HFF-Myc (cell line): ENCODE measurements at regions not wholly inside any gene's neighbourhood (a gene's known extent, or its start where the extent isn't known, plus 50 kb on each side); places are given as distances from the start of the nearest gene placed in this dataset.

Experiments
- DNase-seq: peaks from one replicate; pipeline ENCODE4 v3.0.0-alpha.2; 2011; ENCODE audit warnings: low read depth; ENCODE audit errors: extremely low read depth
- H3K4me3 ChIP-seq: replicated peaks from 2 replicates; pipeline ENCODE4 v1.5.1; 2011; ENCODE audit warnings: low read depth, mild to moderate bottlenecking, control low read depth, low read length
- CTCF ChIP-seq: IDR thresholded peaks from 2 replicates; pipeline ENCODE4 v1.5.1; 2012; ENCODE audit warnings: mild to moderate bottlenecking, low read depth, low read length, control low read depth; ENCODE audit errors: missing control alignments

- H3K4me3 ChIP-seq, result no peak overlapping the region
- TF ChIP-seq CTCF, result no peak
- DNase-seq, result no peak
Observed at GRCh38 chr11:112498701-112499100, 238.0 kb upstream of the PLET1 start.

GRCh38 chr11:112499153-112499880 lies 238.7 kb upstream of the PLET1 start:
- no peak for DNase-seq
- TF ChIP-seq CTCF, result no peak
- no peak overlapping the region for H3K4me3 ChIP-seq

DNA sequence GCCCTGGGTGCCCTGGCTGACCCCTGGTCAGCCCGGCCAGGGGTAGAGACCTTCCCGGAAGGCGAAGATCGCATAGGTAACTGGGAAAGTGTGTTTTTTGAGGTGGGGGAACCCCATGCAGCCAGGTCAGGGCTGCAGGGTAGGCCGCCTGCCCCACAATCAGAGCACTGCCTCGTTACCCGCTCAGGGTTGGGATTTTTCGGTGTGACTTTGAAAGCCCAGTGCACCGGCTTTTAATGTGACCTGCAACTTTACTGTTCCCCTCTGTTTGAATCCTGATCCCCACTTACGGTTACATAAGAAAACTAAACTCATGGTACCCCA lies 239.2 kb upstream of the PLET1 start:
- TF ChIP-seq CTCF, result no peak
- DNase-seq, result no peak

GRCh38 chr11:112503410-112503809 lies 242.8 kb upstream of the PLET1 start:
- no peak for TF ChIP-seq CTCF
- DNase-seq, result no peak
- H3K4me3 ChIP-seq, result no peak overlapping the region

More for the DNA sequence above, 239.2 kb upstream of the PLET1 start:
- no peak overlapping the region for H3K4me3 ChIP-seq

- DNase-seq, result no peak
- no peak overlapping the region for H3K4me3 ChIP-seq
- no peak for TF ChIP-seq CTCF
Observed at GRCh38 chr11:112504056-112504455, 243.4 kb upstream of the PLET1 start.

- TF ChIP-seq CTCF, result no peak
- no peak for DNase-seq
- no peak overlapping the region for H3K4me3 ChIP-seq
Observed at GRCh38 chr11:112506852-112507251, 246.2 kb upstream of the PLET1 start.

- H3K4me3 ChIP-seq, result no peak overlapping the region
- TF ChIP-seq CTCF, result no peak
- DNase-seq, result no peak
Observed at GRCh38 chr11:112507281-112507680, 246.6 kb upstream of the PLET1 start.
